Thyroid gland (tissue), 4 donors: ENCODE measurements at regions not wholly inside any gene's neighbourhood (a gene's known extent, or its start where the extent isn't known, plus 50 kb on each side); places are given as distances from the start of the nearest gene placed in this dataset.

ENCODE experiments used
- DNase-seq, 2 donors: peaks; one replicate each; pipeline ENCODE4 v3.0.0-alpha.2; 2019
- H3K27ac ChIP-seq, 3 donors: fragments of 200-600 bp; sonication (generic); 1 replicate in 2 of 3; 2 replicates in 1 of 3; pipeline ENCODE4 v1.5.1; 2016 to 2019; ENCODE audit warnings: mild to moderate bottlenecking in 1 of 3, moderate library complexity in 1 of 3
- H3K27me3 ChIP-seq: fragments of 200-600 bp; sonication (generic); one replicate; pipeline ENCODE4 v1.5.1; 2019
- H3K36me3 ChIP-seq, 2 donors: fragments of 200-600 bp; sonication (generic); one replicate each; pipeline ENCODE4 v1.5.1; 2016 to 2019
- H3K4me1 ChIP-seq, 2 donors: fragments of 200-600 bp; sonication (generic); one replicate each; pipeline ENCODE4 v1.5.1; 2017 to 2019
- H3K4me3 ChIP-seq, 3 donors: fragments of 200-600 bp; sonication (generic); replicated peaks in 1 of 3; 1 replicate in 2 of 3; 2 replicates in 1 of 3; pipeline ENCODE4 v1.5.1; 2016; ENCODE audit warnings: mild to moderate bottlenecking in 1 of 3
- H3K9me3 ChIP-seq: fragments of 200-600 bp; sonication (generic); one replicate; pipeline ENCODE4 v1.5.1; 2017
- POLR2A ChIP-seq, 2 donors: fragments of 450-650 bp; IDR thresholded peaks; one replicate each; pipeline ENCODE4 v1.6.1; 2017; ENCODE audit warnings: antibody characterized with exemption in 2 of 2, mild to moderate bottlenecking in 2 of 2, moderate library complexity in 1 of 2
- WGBS, 2 donors: methylation state at CpG; one replicate each; pipeline ENCODE4 v1.1.5; 2017; 5-methylcytosine and 5-hydroxymethylcytosine counted together
- intact Hi-C: fragments of 100-400 bp; cut with DNase I; formaldehyde crosslinking; loops from one replicate; pipeline ENCODE4 v1.15.1; 2023
- TF ChIP-seq, protein P1 (sequence below), 6 experiments: fragments of 200-600 bp in 3 of 6; fragments of 450-650 bp in 3 of 6; sonication (generic) in 3 of 6; IDR thresholded peaks; one replicate each; pipeline ENCODE4 v1.5.1; 2016 to 2019; ENCODE audit warnings: antibody characterized with exemption in 6 of 6, mild to moderate bottlenecking in 2 of 6, inconsistent platforms in 1 of 6, moderate library complexity in 1 of 6

DNA sequence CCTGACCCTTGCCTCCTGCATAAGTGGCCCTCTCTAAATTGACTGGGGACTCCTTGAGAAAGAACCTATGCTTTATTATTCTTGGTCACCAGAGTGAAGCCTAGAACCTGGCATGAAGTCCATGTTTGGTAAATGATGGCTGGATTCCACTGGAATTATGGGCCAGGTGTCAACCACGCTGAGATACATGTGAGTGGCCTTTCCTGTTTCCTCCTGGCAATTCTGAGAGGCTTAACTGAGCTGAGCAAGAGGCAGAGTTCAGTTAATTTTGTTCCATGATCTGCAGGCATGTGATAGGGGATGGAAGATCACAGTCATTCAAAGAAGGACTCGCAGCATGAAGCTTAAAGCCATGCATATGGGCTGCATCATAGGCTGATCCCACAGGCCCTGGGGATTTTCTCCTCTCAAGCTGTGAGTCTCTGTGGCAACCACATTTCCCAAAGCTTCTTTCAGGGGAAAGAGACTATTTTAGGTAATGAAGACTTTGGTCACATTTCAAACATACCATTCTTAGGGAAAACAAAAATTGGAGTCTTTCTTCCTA, 69.4 kb upstream of the CLNK start:
- WGBS, 2 donors, result 82 to 83% methylated on average over 2 of the region's 2 CpGs
- Histone ChIP-seq H3K9me3 (no peaks in the 10 kb centered on the region), H3K4me3 (no peak overlapping the region), H3K27me3 (no peaks in the 10 kb centered on the region), H3K4me1 (no peaks in the 10 kb centered on the region), H3K36me3 (no peaks in the 10 kb centered on the region), H3K27ac (no peak overlapping the region)
- DNase-seq, result no peak
- intact Hi-C loops, result no loop called here
- TF ChIP-seq, protein P1, sequence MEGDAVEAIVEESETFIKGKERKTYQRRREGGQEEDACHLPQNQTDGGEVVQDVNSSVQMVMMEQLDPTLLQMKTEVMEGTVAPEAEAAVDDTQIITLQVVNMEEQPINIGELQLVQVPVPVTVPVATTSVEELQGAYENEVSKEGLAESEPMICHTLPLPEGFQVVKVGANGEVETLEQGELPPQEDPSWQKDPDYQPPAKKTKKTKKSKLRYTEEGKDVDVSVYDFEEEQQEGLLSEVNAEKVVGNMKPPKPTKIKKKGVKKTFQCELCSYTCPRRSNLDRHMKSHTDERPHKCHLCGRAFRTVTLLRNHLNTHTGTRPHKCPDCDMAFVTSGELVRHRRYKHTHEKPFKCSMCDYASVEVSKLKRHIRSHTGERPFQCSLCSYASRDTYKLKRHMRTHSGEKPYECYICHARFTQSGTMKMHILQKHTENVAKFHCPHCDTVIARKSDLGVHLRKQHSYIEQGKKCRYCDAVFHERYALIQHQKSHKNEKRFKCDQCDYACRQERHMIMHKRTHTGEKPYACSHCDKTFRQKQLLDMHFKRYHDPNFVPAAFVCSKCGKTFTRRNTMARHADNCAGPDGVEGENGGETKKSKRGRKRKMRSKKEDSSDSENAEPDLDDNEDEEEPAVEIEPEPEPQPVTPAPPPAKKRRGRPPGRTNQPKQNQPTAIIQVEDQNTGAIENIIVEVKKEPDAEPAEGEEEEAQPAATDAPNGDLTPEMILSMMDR (IDR thresholded peaks at IDR 0.05), result no peak
- TF ChIP-seq POLR2A (IDR thresholded peaks at IDR 0.05), result no peak

DNA sequence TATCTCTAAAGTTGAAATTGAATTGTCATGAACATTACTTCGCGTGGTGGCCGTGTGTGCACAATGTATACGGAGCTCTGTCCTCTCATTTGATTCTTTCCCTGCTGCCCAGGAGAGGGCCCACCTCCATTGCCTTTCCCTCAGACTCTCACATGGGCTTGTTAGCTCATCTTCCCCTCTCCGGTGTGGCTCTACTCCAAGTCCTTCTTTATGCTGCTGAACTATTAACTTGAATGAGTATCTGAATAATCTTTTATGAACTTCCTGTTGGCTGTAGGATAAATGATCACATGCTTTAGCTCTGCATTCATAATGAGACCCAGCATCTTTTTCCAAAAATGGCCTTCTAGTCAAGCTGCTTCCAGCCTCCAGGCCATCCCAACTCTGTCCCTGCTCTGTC, 68.8 kb upstream of the CLNK start:
- H3K36me3 ChIP-seq, result no peaks in the 10 kb centered on the region
- no peak overlapping the region for H3K27ac ChIP-seq
- TF ChIP-seq, protein P1 (IDR thresholded peaks at IDR 0.05), result no peak
- no peak for TF ChIP-seq POLR2A (IDR thresholded peaks at IDR 0.05)
- no peaks in the 10 kb centered on the region for H3K4me1 ChIP-seq
- DNase-seq, result no peak
- H3K27me3 ChIP-seq, result no peaks in the 10 kb centered on the region
- no peak overlapping the region for H3K4me3 ChIP-seq
- no peaks in the 10 kb centered on the region for H3K9me3 ChIP-seq
- 82 to 91% methylated on average over 5 of the region's 5 CpGs for WGBS, 2 donors
- intact Hi-C loops, result no loop called here

DNA sequence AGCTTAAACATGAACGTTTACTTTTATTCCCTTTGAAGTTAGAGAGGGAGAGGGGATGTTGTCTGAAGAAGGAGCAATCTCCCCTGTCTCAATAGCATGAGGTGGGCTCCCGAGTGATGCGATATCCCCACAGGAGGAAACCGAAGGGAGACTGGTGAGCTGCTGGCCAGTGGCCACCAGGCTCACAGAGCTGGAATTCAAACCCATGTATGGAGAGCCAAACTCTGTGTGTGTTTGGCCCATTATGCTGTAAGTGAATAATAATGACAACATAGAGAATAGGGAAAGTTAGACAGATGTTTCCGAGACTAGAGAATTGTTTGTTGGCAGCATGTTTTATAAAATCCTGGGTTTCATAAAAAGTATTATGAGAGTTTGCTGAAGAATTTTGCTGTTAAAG, 66.1 kb upstream of the CLNK start:
- Histone ChIP-seq H3K4me3 (no peak overlapping the region), H3K4me1 (no peaks in the 10 kb centered on the region), H3K9me3 (no peaks in the 10 kb centered on the region), H3K36me3 (no peaks in the 10 kb centered on the region), H3K27ac (no peak overlapping the region), H3K27me3 (no peaks in the 10 kb centered on the region)
- no peak for TF ChIP-seq POLR2A (IDR thresholded peaks at IDR 0.05)
- TF ChIP-seq, protein P1 (IDR thresholded peaks at IDR 0.05), result no peak
- WGBS, 2 donors, result 74 to 79% methylated on average over 5 of the region's 5 CpGs
- no peak for DNase-seq
- intact Hi-C loops, result no loop called here

DNA sequence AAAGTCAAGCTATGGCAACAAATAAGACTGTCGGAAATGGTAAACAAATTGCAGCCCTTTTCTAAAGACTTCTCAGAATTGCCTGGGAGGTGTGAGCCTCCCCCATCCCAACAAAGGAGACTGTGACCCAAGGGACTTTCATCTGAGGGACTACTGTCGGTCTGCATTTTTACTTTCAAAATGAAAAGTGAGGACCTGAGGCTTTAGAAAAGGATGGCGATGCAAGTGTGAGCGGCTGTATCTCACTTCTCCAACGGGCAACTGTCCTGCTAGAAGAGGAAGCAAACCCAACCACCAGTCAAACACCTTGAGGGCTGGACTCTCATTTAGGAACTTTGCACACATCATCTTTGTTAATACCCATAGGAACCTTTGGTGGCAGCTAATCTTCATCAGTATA, 62.6 kb upstream of the CLNK start:
- H3K27ac ChIP-seq, result no peak overlapping the region
- no peaks in the 10 kb centered on the region for H3K9me3 ChIP-seq
- H3K36me3 ChIP-seq, result no peaks in the 10 kb centered on the region
- no peaks in the 10 kb centered on the region for H3K4me1 ChIP-seq
- TF ChIP-seq POLR2A (IDR thresholded peaks at IDR 0.05), result no peak
- TF ChIP-seq, protein P1 (IDR thresholded peaks at IDR 0.05), result no peak
- WGBS, 2 donors, result 86 to 88% methylated on average over 5 of the region's 5 CpGs
- intact Hi-C loops, result no loop called here
- DNase-seq, result no peak
- no peaks in the 10 kb centered on the region for H3K27me3 ChIP-seq
- no peak overlapping the region for H3K4me3 ChIP-seq

DNA sequence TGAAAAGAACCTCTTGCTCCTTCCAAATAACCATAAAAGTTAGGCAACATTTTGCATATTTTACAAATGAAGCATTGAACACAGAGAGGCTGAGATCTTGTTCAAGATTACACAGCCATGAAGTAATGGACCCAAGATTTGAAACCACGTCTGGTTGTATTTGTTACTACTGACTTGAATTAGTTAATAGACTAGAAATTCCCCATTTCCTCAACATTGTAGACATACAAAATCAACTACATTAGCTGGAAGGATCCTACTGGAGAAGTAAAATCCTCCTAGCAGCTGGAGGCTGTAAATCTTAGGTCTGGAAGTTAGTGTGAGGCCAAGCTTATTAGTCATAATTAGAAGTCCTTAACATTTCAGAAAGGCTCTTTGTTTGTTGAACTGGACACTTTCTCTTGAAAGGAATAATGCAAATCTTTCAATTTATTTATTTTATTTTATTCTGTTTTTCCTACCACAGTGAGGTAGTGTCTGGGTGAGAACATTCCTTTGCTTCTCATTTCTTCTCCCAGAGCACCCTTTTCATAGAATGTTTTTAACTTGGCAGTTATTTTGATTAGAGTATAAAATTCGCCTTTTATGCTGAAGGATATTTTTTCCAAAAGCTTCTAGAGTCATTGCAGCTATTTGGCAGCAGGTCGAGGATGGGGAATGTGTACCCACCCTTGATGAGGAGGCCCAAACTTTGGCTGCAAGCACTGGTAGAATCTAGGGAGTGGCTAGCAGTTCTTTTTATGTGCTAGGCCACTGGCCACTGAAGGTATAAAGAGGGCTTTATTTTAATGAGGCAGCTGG, 62.0 kb upstream of the CLNK start:
- no peaks in the 10 kb centered on the region for H3K4me1 ChIP-seq
- no peak overlapping the region for H3K4me3 ChIP-seq
- H3K27ac ChIP-seq, result no peak overlapping the region
- H3K27me3 ChIP-seq, result no peaks in the 10 kb centered on the region
- TF ChIP-seq, protein P1 (IDR thresholded peaks at IDR 0.05), result no peak
- TF ChIP-seq POLR2A (IDR thresholded peaks at IDR 0.05), result no peak
- no peaks in the 10 kb centered on the region for H3K36me3 ChIP-seq
- DNase-seq, result no peak
- intact Hi-C loops, result no loop called here
- WGBS, 2 donors, result 53 to 74% methylated on average over 3 of the region's 3 CpGs
- no peaks in the 10 kb centered on the region for H3K9me3 ChIP-seq
